Loucy (cell line): ENCODE measurements at regions not wholly inside any gene's neighbourhood (a gene's known extent, or its start where the extent isn't known, plus 50 kb on each side); places are given as distances from the start of the nearest gene placed in this dataset.

Source experiments
- H2AFZ ChIP-seq: fragments of 200-600 bp; sonication (generic); 2 replicates; pipeline ENCODE4 v1.6.0; 2016; ENCODE audit warnings: antibody characterized with exemption, mild to moderate bottlenecking, low read length, moderate library complexity
- H3F3A ChIP-seq: fragments of 200-600 bp; 2 replicates; pipeline ENCODE4 v1.6.0; 2016; ENCODE audit warnings: antibody characterized with exemption, low read depth, mild to moderate bottlenecking
- H3K27me3 ChIP-seq: fragments of 200-600 bp; sonication (generic); 2 replicates; pipeline ENCODE4 v1.6.1; 2014; ENCODE audit warnings: low read length, mild to moderate bottlenecking; ENCODE audit not compliant: insufficient read depth, poor library complexity, severe bottlenecking
- H3K36me3 ChIP-seq: fragments of 200-600 bp; sonication (generic); 2 replicates; pipeline ENCODE4 v1.6.1; 2016; ENCODE audit warnings: low read length; ENCODE audit not compliant: insufficient read depth
- H3K4me1 ChIP-seq: fragments of 200-600 bp; sonication (generic); 2 replicates; pipeline ENCODE4 v1.5.1; 2014; ENCODE audit warnings: low read length, mild to moderate bottlenecking; ENCODE audit not compliant: insufficient read depth, poor library complexity, severe bottlenecking
- H3K4me2 ChIP-seq: fragments of 200-600 bp; sonication (generic); 2 replicates; pipeline ENCODE4 v1.6.0; 2014; ENCODE audit warnings: antibody characterized with exemption, low read length, low read depth, mild to moderate bottlenecking; ENCODE audit not compliant: poor library complexity, severe bottlenecking
- H3K4me3 ChIP-seq: fragments of 200-600 bp; sonication (generic); 2 replicates; pipeline ENCODE4 v1.5.1; 2014; ENCODE audit warnings: low read length, mild to moderate bottlenecking, mixed read lengths; ENCODE audit not compliant: poor library complexity, severe bottlenecking
- H3K79me2 ChIP-seq: fragments of 200-600 bp; sonication (generic); 2 replicates; pipeline ENCODE4 v1.6.1; 2014; ENCODE audit warnings: low read length; ENCODE audit not compliant: insufficient read depth
- H3K9ac ChIP-seq: fragments of 200-600 bp; sonication (generic); 2 replicates; pipeline ENCODE4 v1.6.0; 2014; ENCODE audit warnings: mild to moderate bottlenecking, low read depth, low read length, moderate library complexity; ENCODE audit not compliant: poor library complexity, severe bottlenecking
- H3K9me2 ChIP-seq: fragments of 200-600 bp; sonication (generic); replicated peaks from 2 replicates; pipeline ENCODE4 v1.6.1; 2016; ENCODE audit warnings: low read depth, low read length, mixed read lengths
- H3K9me3 ChIP-seq: fragments of 200-600 bp; sonication (generic); 2 replicates; pipeline ENCODE4 v1.6.1; 2014; ENCODE audit warnings: mild to moderate bottlenecking, antibody characterized with exemption, low read length, low read depth; ENCODE audit not compliant: insufficient read depth
- H4K20me1 ChIP-seq: fragments of 200-600 bp; sonication (generic); 2 replicates; pipeline ENCODE4 v1.6.0; 2014; ENCODE audit warnings: antibody characterized with exemption, low read length, mild to moderate bottlenecking; ENCODE audit not compliant: insufficient read depth, poor library complexity, severe bottlenecking
- EZH2phosphoT487 ChIP-seq: fragments of 200-600 bp; IDR thresholded peaks from 2 replicates; pipeline ENCODE4 v1.6.1; 2018; ENCODE audit warnings: antibody characterized with exemption, mild to moderate bottlenecking, moderate library complexity, borderline replicate concordance
- TF ChIP-seq, protein P1 (sequence below): fragments of 200-600 bp; sonication (generic); conservative IDR thresholded peaks from 2 replicates; pipeline ENCODE4 v1.5.1; 2014; ENCODE audit warnings: mild to moderate bottlenecking, antibody characterized with exemption, low read length

DNA sequence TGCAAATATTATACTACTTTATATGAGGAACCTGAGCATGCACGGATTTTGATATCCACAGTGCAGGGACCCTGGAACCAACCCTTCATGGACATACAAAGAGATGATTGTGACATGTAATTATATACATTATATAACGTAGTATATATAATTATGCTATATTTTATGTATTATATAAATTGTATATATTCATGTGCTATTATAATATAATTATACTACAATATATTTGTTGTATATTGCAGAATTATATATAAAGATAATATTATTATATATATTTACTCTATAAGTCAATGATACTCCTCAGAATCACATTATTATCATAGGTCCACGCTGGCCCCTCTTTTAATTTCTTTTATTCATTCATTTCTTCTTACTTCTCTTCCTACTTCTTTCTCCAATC is 70.9 kb downstream of the TNFSF18 start:
- H3K79me2 ChIP-seq = no peaks in the 10 kb centered on the region
- no peaks in the 10 kb centered on the region for H3K27me3 ChIP-seq
- H4K20me1 ChIP-seq = no peaks in the 10 kb centered on the region
- TF ChIP-seq, protein P1, sequence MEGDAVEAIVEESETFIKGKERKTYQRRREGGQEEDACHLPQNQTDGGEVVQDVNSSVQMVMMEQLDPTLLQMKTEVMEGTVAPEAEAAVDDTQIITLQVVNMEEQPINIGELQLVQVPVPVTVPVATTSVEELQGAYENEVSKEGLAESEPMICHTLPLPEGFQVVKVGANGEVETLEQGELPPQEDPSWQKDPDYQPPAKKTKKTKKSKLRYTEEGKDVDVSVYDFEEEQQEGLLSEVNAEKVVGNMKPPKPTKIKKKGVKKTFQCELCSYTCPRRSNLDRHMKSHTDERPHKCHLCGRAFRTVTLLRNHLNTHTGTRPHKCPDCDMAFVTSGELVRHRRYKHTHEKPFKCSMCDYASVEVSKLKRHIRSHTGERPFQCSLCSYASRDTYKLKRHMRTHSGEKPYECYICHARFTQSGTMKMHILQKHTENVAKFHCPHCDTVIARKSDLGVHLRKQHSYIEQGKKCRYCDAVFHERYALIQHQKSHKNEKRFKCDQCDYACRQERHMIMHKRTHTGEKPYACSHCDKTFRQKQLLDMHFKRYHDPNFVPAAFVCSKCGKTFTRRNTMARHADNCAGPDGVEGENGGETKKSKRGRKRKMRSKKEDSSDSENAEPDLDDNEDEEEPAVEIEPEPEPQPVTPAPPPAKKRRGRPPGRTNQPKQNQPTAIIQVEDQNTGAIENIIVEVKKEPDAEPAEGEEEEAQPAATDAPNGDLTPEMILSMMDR = no peak
- TF ChIP-seq EZH2phosphoT487 = no peak
- H3K4me2 ChIP-seq = no peak overlapping the region
- H3K9me3 ChIP-seq = no peaks in the 10 kb centered on the region
- no peaks in the 10 kb centered on the region for H3F3A ChIP-seq
- H3K36me3 ChIP-seq = no peaks in the 10 kb centered on the region
- H2AFZ ChIP-seq = no peak overlapping the region
- H3K4me1 ChIP-seq = no peaks in the 10 kb centered on the region
- H3K4me3 ChIP-seq = no peak overlapping the region
- H3K9ac ChIP-seq = no peak overlapping the region
- no peaks in the 10 kb centered on the region for H3K9me2 ChIP-seq

DNA sequence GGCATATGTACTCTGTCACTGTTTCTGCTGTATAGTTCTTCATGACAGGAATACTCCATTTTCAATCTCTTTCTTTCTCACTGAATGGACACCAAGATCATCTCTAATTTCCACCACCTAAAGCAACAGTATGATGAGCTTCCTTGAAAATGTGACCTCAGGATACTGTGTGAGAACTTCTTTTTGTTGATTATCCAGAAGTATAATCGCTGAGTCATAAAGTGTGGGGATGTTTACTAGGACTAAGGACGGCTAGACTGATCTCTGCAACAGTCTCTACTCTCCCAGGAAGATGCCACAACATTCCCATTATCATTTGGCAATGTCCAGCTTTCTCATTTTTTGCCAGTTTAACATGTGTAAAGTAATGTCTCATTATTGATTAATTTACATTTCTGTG is 70.3 kb downstream of the TNFSF18 start:
- no peaks in the 10 kb centered on the region for H3K36me3 ChIP-seq
- H3K9me2 ChIP-seq = no peaks in the 10 kb centered on the region
- no peaks in the 10 kb centered on the region for H3F3A ChIP-seq
- no peak overlapping the region for H3K4me3 ChIP-seq
- H3K27me3 ChIP-seq = no peaks in the 10 kb centered on the region
- H2AFZ ChIP-seq = no peak overlapping the region
- H3K79me2 ChIP-seq = no peaks in the 10 kb centered on the region
- H3K9me3 ChIP-seq = no peaks in the 10 kb centered on the region
- TF ChIP-seq EZH2phosphoT487 = no peak
- TF ChIP-seq, protein P1 = no peak
- no peak overlapping the region for H3K4me2 ChIP-seq
- no peak overlapping the region for H3K9ac ChIP-seq
- no peaks in the 10 kb centered on the region for H4K20me1 ChIP-seq
- no peaks in the 10 kb centered on the region for H3K4me1 ChIP-seq

DNA sequence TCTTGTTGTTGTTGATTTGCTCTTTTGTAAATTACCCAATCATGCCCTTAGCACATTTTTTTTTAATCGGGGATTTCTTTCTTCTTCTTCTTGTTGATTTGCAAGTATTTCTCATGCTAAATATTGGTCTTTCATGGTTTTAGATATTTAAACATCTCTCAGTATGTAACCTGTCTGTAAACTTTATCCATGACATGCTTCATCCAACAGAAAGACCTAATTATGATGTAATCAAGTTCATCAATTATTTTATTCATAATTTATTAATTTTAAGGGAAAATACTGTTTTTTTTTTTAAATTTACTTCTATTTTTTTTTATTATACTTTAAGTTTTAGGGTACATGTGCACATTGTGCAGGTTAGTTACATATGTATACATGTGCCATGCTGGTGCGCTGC is 69.8 kb downstream of the TNFSF18 start:
- H3F3A ChIP-seq = no peaks in the 10 kb centered on the region
- no peak overlapping the region for H3K4me2 ChIP-seq
- no peak overlapping the region for H2AFZ ChIP-seq
- no peaks in the 10 kb centered on the region for H3K4me1 ChIP-seq
- no peaks in the 10 kb centered on the region for H3K79me2 ChIP-seq
- no peaks in the 10 kb centered on the region for H3K9me3 ChIP-seq
- H3K4me3 ChIP-seq = no peak overlapping the region
- H3K9me2 ChIP-seq = no peaks in the 10 kb centered on the region
- no peaks in the 10 kb centered on the region for H3K27me3 ChIP-seq
- H3K36me3 ChIP-seq = no peaks in the 10 kb centered on the region
- H4K20me1 ChIP-seq = no peaks in the 10 kb centered on the region
- no peak for TF ChIP-seq EZH2phosphoT487
- TF ChIP-seq, protein P1 = no peak
- no peak overlapping the region for H3K9ac ChIP-seq
